NCI-H345 (cell line): ENCODE measurements at regions not wholly inside any gene's neighbourhood (a gene's known extent, or its start where the extent isn't known, plus 50 kb on each side); places are given as distances from the start of the nearest gene placed in this dataset.
"Not testable (repeated sequence)": the region's sequence is repeated elsewhere in the genome, so short reads cannot be mapped to it uniquely, and the experiment has no call there.

Source experiments
- DNase-seq: peaks from one replicate; lab custom pipeline; 2025; lab: John Stamatoyannopoulos, UW

DNA sequence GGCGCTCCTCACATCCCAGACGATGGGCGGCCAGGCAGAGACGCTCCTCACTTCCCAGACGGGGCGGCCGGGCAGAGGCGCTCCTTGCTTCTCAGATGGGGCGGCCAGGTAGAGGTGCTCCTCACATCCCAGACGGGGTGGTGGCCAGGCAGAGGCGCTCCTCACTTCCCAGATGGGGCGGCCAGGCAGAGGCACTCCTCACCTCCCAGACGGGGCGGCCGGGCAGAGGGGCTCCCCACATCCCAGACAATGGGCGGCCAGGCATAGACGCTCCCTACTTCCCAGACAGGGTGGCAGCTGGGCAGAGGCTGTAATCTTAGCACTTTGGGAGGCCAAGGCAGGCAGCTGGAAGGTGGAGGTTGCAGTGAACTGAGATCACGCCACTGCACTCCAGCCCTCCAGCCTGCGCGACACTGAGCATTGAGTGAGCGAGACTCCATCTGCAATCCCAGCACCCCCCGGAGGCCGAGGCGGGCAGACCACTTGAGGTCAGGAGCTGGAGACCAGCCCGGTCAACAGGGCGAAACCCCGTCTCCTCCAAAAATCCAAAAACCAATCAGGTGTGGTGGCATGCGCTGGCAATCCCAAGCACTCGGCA, 833.7 kb upstream of the RAG2 start:
- not testable (repeated sequence) for DNase-seq

GRCh38 chr11:37430966-37431632, 833.1 kb upstream of the RAG2 start:
- DNase-seq, result not testable (repeated sequence)

DNA sequence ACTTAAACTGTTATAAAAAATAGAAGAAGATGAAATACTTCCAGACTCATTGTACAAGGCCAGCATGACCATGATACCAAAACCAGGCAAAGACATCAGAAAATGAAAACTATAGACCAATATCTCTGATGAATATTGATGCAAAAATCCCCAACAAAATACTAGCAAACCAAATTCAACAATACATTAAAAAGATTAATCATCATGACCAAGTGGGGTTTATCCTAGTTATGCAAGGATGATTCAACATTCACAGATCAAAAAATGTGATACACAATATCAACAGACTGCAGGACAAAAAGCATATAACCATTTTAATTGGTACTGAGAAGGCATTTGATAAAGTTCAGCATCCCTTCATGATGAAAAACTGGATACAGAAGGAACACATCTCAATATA, 824.5 kb upstream of the RAG2 start:
- no peak for DNase-seq

GRCh38 chr11:37411289-37411688, 813.3 kb upstream of the RAG2 start:
- DNase-seq, result no peak

DNA sequence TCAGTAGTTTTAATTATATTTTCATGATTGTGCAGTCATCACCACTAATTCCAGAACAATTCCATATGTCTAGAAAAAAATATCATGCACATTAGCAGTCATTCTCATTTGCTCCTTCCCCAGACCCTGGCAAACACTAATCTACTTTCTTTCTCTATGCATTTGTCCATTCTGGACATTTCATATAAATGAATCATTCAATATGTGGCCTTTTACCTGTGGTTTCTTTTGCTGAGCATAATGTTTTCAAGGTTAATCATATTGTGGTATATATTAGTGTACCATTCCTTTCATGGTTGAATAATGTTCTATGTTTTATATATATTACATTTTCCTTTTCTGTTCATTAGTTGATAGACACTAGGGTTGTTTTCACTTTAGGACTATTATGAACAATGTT, 811.1 kb upstream of the RAG2 start:
- DNase-seq, result no peak

- DNase-seq, result no peak
Observed at GRCh38 chr11:37407461-37407860, 809.4 kb upstream of the RAG2 start.

DNA sequence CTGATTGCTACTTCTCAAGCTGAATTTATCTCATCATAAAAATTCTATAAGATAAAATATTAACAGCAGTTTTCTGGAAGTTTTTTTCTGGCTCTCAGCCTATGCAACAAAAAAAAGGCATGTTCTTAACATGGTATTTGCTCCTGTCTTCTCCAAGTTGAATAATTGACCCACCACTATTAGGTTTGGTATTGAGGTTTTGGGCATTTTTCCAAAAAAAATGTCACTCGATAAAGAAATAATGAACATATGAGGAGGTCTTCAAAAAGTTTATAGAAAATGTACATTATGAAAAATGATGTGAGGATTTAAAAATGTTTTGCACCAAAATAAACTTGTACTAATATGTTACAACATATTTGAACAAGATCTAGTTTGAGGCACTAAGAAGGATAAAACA, 808.6 kb upstream of the RAG2 start:
- DNase-seq, result no peak

DNA sequence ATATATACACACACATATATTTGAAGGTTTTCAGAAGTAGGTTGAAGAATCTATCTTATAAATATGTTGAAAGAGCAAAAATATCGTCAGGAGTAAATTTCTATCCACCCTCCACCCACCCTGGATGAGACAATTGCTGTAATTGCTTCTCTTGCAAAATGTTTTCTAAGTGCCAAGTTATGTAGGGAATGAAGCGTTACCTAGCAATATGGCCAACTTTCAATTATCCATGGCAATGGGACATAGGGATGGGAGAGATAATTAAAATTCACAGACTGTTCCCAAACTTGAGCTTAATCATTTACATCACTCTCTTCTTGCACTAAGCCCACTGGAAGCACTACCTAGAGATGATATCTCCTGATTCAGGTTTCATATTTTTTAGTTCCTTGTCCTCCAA, 806.2 kb upstream of the RAG2 start:
- DNase-seq, result no peak

DNA sequence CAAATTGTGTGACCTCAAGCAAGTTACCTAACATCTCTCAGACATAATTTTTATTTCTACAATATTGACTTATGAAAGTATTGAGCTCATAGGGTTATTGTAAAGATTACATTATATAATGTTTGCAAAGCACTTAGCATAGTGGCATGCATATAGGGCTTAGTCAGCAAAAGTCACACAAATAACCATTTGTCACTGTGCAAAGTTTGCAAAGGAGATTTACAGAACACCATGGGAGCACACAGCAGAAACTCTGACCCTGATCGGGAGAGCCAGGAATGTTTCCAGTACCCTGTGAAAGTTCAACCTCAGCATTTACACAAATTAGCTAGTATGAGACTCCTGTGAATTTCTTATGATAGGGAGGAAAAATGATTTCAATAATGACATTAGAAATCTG, 804.6 kb upstream of the RAG2 start:
- no peak for DNase-seq

GRCh38 chr11:37394236-37394870, 796.3 kb upstream of the RAG2 start:
- DNase-seq, result no peak

GRCh38 chr11:37391615-37392014, 793.6 kb upstream of the RAG2 start:
- no peak for DNase-seq

GRCh38 chr11:37390576-37391083, 792.6 kb upstream of the RAG2 start:
- DNase-seq, result no peak

DNA sequence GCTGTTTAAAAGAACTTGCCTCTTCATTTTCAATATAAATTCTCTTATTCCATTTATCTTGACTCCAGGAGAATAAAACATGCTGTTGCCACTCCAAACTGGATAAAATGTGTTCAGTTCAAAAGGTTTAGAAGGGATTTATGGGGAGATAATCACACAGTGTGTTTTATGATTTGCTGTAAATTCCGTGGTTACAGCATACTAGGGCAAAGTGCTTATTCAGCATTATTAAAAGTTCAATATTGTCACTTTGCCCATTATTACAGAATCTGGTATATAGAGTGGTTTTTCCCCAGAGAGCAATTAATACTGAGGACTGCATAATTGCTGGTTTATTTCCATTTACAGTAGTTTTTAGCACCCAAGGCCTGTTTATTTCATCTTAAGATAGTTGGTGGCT, 780.9 kb upstream of the RAG2 start:
- no peak for DNase-seq

- no peak for DNase-seq
Observed at GRCh38 chr11:37372667-37373066, 774.6 kb upstream of the RAG2 start.

DNA sequence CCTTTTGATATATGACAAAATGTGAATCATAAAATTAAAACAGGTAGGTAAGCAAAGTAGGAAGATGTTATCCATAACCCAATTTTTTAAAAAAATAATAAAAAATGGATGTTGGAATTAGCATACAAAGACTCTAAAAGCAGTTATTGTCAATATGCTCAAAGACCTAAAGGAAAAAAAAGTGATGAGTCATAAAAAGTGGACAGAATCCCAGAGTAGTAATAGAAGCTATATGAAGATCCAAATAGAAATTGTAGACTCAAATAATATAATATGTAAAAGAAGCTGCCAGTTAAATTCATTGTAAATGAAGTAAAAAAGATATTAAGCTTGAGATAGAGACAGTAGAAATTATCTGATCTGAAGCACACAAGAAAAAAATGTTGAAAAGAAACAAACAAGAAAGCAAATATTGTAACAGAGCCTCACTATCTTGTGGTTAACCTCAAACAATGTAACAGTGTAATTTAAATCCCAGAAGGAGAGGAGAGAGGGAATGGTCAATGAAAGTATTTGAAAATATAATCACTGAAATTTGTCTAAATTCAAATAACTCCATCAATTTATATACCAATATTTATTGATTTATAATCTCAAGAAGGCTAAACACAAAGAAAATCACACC, 773.4 kb upstream of the RAG2 start:
- no peak for DNase-seq

DNA sequence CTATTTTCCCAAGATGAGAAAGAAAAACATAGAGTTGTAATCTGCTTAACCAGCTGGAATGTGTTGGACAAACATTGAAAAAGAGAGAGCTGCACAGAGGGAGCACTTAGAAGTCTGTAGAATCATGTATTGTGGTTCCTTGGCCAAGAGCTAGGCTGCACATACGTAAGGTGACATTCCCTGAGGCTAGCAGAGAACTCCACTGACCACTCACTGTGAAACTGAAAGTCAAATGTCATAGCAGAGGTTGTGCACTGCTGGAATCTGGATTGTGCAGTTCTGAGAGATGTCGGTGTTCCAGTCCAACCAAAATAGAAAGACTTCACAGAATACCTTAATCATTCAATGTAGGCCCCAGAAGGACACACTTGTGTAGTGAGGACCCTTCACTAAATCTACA, 772.8 kb upstream of the RAG2 start:
- DNase-seq, result no peak

GRCh38 chr11:37364246-37364839, 766.3 kb upstream of the RAG2 start:
- DNase-seq, result no peak

- no peak for DNase-seq
Observed at GRCh38 chr11:37353192-37353591, 755.2 kb upstream of the RAG2 start.

GRCh38 chr11:37352485-37352884, 754.4 kb upstream of the RAG2 start:
- DNase-seq, result no peak

DNA sequence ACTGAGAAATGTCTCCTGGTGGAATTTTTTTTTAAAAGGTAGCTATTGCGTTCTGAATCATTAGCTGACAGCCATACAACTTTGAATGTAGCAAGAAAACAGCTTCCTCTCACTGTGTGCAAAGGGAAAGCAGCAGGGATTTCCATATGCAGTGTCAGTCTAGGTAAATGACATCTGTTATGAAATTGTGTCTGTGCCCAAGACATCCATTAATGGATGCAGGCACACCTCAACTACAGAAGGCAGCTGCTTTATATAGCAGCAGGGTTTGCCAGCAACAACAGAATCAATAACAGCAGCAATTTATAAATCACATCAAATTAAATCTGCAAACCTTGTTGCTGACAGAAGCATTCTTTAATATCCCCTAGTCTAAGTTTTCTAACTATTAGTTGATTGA, 745.3 kb upstream of the RAG2 start:
- no peak for DNase-seq

DNA sequence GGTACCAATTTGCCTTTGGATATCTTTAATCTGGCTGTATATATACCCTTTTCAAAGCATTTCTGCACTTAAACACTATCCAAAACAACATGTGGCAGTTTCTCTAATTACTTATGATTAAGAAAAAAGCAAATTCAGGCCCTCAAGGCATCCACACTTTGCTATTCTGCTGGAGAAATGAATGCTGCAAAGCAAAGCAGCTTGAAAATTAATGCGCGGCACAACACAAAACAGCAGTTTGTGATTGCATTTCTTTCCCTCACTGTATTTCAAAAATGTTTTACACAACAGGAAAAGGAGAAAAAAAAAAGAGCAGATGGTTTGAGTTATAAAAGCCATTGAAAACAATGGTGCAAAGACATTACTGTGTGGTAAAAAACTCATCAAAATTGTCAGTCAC, 738.4 kb upstream of the RAG2 start:
- no peak for DNase-seq

DNA sequence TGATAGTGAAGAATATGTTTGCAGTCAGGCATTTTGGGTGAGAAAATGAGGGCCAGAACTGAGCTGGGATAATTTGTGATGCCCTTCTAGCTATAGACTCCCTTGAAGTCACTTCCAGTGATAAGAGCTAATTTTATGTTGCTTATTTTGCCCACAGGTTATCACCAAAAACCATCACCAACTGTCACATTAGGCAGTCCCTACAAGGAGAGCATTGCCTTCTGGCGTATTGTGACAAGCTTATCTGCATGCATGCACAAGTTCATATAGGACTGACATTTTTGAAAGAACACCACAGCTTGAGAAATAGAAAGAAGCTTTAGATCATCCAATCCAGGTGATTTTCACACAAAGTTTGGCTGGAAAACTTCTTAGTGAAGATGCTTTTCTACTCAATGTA, 735.3 kb upstream of the RAG2 start:
- no peak for DNase-seq

DNA sequence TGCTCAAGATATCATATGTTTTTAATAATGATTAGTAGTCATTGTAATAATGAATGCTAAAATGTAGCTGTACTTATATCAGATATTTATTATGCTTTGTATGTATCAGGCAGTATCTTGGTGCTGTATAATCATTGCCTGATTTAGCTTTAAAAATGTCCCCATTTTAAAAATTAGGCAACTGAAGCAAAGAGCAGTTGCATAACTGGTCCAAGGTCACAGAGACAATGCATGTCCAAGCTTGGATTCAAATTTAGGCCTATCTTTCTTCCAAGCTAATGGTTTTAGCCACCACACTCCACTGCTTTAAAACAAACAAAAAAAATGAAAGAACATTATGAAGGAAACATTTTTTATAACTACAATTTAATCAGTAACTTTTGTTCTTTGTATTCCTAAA, 725.8 kb upstream of the RAG2 start:
- DNase-seq, result no peak
